Panc1 (cell line): ENCODE measurements at regions not wholly inside any gene's neighbourhood (a gene's known extent, or its start where the extent isn't known, plus 50 kb on each side); places are given as distances from the start of the nearest gene placed in this dataset.

Source experiments
- ATAC-seq: fragments of 200-7000 bp; cut with Tn5 transposase; 2 replicates; pipeline ENCODE4 v1.9.1; 2020; ENCODE audit warnings: mild to moderate bottlenecking, moderate library complexity
- BruUV-seq: library from RNA; stranded (reverse); fragments of 400-500 nt; replicated peaks from 2 replicates; lab custom pipeline; 2021; lab: Mats Ljungman, UMichigan
- CTCF ChIA-PET: fragments of 300-600 bp; sonication (Branson Sonifier 250); formaldehyde crosslinking; loops from one replicate; lab custom pipeline; 2022; ENCODE audit warnings: antibody characterized with exemption; lab: Charles Lee
- POLR2A ChIA-PET: fragments of 300-600 bp; sonication (Branson Sonifier 250); formaldehyde crosslinking; loops from one replicate; lab custom pipeline; 2022; ENCODE audit warnings: antibody characterized with exemption; lab: Charles Lee
- DNase-seq: peaks from one replicate; pipeline ENCODE4 v3.0.0-alpha.2; 2010; ENCODE audit warnings: low read depth, low spot score
- H3K27ac ChIP-seq: 2 replicates; pipeline ENCODE4 v1.5.1; 2011; ENCODE audit warnings: mild to moderate bottlenecking, low read length, inconsistent platforms
- H3K27me3 ChIP-seq: fragments of 200-500 bp; sonication (Bioruptor generic); 2 replicates; pipeline ENCODE4 v1.6.0; 2014; ENCODE audit warnings: low read length, inconsistent platforms; ENCODE audit not compliant: control insufficient read depth, insufficient read depth
- H3K36me3 ChIP-seq: fragments of 200-500 bp; sonication (Bioruptor generic); 2 replicates; pipeline ENCODE4 v1.5.1; 2014; ENCODE audit warnings: inconsistent platforms, mild to moderate bottlenecking, low read length, moderate library complexity; ENCODE audit not compliant: control insufficient read depth, insufficient read depth
- H3K4me1 ChIP-seq: 2 replicates; pipeline ENCODE4 v1.5.1; 2011; ENCODE audit warnings: inconsistent platforms, mild to moderate bottlenecking, low read length, moderate library complexity; ENCODE audit not compliant: control insufficient read depth, insufficient read depth
- H3K4me3 ChIP-seq, 2 experiments: 2 replicates each; pipeline ENCODE4 v1.5.1; 2011 to 2012; ENCODE audit warnings: low read depth in 2 of 2, low read length in 2 of 2, mild to moderate bottlenecking in 2 of 2, inconsistent platforms in 1 of 2, moderate library complexity in 1 of 2
- H3K9me3 ChIP-seq: fragments of 200-500 bp; sonication (Bioruptor generic); 2 replicates; pipeline ENCODE4 v1.5.1; 2014; ENCODE audit warnings: low read depth, mild to moderate bottlenecking, inconsistent platforms, low read length, moderate library complexity; ENCODE audit not compliant: control insufficient read depth, insufficient read depth
- CTCF ChIP-seq: fragments of 450-650 bp; IDR thresholded peaks from 2 replicates; pipeline ENCODE4 v1.5.1; 2017; ENCODE audit warnings: mild to moderate bottlenecking
- POLR2AphosphoS5 ChIP-seq: IDR thresholded peaks from 2 replicates; pipeline ENCODE4 v1.6.1; 2012; ENCODE audit warnings: mild to moderate bottlenecking, low read depth, low read length, moderate library complexity
- SIN3A ChIP-seq: IDR thresholded peaks from 2 replicates; pipeline ENCODE4 v1.6.1; 2012; ENCODE audit warnings: low read depth, mild to moderate bottlenecking, low read length, moderate library complexity, borderline replicate concordance; ENCODE audit not compliant: insufficient read depth
- TCF7L2 ChIP-seq: IDR thresholded peaks from 2 replicates; pipeline ENCODE4 v1.6.1; 2011; ENCODE audit warnings: mild to moderate bottlenecking, low read depth, low read length, inconsistent platforms
- in situ Hi-C: cut with HindIII; loops from 2 replicates; pipeline ENCODE4 v1.10.0; 2016; ENCODE audit warnings: low sequenced_read_pairs, low pct_unique_long_range_greater_than_20kb
- intact Hi-C: fragments of 100-400 bp; cut with micrococcal nuclease; formaldehyde crosslinking; loops from one replicate; pipeline ENCODE4 v1.10.0; 2022; ENCODE audit not compliant: unreplicated experiment
- TF ChIP-seq, protein P1 (sequence below), 2 experiments: IDR thresholded peaks; 2 replicates each; pipeline ENCODE4 v1.6.1; 2011 to 2012; ENCODE audit warnings: low read depth in 2 of 2, control low read depth in 1 of 2, low read length in 1 of 2, mild to moderate bottlenecking in 1 of 2, moderate library complexity in 1 of 2; ENCODE audit not compliant: insufficient read depth in 1 of 2

DNA sequence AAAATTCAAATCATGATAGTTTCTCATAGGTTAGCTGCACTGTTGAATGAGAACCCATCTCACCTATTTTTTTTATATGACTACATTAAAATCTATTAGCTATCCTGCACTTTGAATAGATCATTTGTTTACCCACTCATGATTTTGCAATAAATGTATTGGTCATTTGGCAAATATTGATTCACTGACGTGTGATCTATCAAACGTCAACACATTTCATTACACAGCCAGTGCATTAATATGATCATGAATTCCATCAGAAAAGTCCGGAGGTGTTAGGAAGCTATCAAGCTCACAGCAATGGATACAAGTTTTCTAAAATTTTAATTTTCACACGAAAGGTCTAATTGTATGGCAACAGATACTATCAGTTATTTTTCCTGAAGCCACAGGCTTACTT, 128.2 kb upstream of the ID2 start:
- ChIA-PET POLR2A (no interaction called here), CTCF (no interaction called here)
- intact Hi-C loops, result no loop called here
- H3K27ac ChIP-seq, result no peak overlapping the region
- in situ Hi-C loops, result no loop called here
- no peak for TF ChIP-seq CTCF
- no peak for TF ChIP-seq SIN3A
- no peaks in the 10 kb centered on the region; the same call in 1 of the 2 replicates for H3K9me3 ChIP-seq
- H3K27me3 ChIP-seq, result no peaks in the 10 kb centered on the region
- no peaks in the 10 kb centered on the region for H3K4me1 ChIP-seq
- DNase-seq, result no peak
- no peak overlapping the region for H3K4me3 ChIP-seq
- BruUV-seq, result no TSS peak
- no peaks in the 10 kb centered on the region for H3K36me3 ChIP-seq
- no peak for ATAC-seq

DNA sequence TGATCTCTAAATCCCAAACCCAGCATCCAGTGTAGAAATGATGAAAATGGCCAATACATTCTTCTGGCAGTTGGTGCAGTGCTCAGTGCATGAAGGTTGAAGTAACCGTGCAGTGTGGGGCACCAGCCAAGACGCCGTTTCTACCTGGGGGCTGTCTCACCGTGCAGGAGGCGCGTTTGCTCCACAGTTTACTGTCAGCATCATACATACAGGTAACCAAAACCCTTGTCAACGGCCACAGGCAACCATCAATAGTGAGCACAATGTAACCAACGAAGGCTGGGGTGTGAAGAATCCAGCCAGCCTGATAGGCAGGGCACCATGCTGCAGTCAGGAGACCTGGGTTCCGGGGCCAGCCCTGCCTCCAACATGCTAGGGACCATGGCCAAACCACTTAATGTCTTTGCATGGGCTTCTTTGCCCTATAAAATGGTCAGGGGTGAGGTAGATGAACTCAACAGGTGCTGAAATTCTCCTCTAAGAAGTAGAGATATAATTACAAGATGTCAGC, 127.5 kb upstream of the ID2 start:
- ATAC-seq (no peak), DNase-seq (no peak)
- BruUV-seq, result no TSS peak
- H3K4me3 ChIP-seq, result no peak overlapping the region
- in situ Hi-C loops (no loop called here), intact Hi-C loops (no loop called here)
- ChIA-PET CTCF (no interaction called here), POLR2A (no interaction called here)
- H3K27me3 ChIP-seq, result no peaks in the 10 kb centered on the region
- no peak overlapping the region for H3K27ac ChIP-seq
- TF ChIP-seq SIN3A (no peak), CTCF (no peak)
- no peaks in the 10 kb centered on the region for H3K36me3 ChIP-seq
- H3K4me1 ChIP-seq, result no peaks in the 10 kb centered on the region
- no peaks in the 10 kb centered on the region; the same call in 1 of the 2 replicates for H3K9me3 ChIP-seq

DNA sequence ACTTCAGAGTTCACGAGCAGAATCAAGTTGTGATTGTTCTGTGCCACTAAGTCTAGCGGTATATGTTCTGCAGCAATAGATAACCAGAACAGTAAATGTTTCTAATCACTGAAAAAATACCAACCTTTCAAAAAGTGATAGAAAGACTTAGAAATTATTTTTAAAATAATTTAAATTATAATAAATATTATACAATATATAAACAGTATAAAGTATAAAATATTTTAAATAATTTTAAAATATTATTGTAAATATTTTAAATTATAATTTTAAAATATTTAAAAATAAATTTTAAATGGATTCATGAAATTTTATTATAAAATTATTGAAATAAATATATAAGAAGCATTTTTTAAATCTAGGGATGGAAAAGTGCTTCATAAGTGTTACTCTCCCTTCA, 126.3 kb upstream of the ID2 start:
- CTCF ChIA-PET, result no interaction called here
- no peak overlapping the region for H3K27ac ChIP-seq
- POLR2A ChIA-PET, result interaction anchor here (0.7 kb wide), 1 partner anchor 126 kb away, joined by 3 read pairs; no protein-coding TSS in a partner anchor
- no peaks in the 10 kb centered on the region; the same call in 1 of the 2 replicates for H3K9me3 ChIP-seq
- ATAC-seq (no peak), DNase-seq (no peak)
- no peaks in the 10 kb centered on the region for H3K4me1 ChIP-seq
- H3K27me3 ChIP-seq, result no peaks in the 10 kb centered on the region
- no peak overlapping the region for H3K4me3 ChIP-seq
- no TSS peak for BruUV-seq
- no peaks in the 10 kb centered on the region for H3K36me3 ChIP-seq
- in situ Hi-C loops, result no loop called here
- intact Hi-C loops, result no loop called here
- TF ChIP-seq SIN3A, result no peak
- TF ChIP-seq, protein P1, sequence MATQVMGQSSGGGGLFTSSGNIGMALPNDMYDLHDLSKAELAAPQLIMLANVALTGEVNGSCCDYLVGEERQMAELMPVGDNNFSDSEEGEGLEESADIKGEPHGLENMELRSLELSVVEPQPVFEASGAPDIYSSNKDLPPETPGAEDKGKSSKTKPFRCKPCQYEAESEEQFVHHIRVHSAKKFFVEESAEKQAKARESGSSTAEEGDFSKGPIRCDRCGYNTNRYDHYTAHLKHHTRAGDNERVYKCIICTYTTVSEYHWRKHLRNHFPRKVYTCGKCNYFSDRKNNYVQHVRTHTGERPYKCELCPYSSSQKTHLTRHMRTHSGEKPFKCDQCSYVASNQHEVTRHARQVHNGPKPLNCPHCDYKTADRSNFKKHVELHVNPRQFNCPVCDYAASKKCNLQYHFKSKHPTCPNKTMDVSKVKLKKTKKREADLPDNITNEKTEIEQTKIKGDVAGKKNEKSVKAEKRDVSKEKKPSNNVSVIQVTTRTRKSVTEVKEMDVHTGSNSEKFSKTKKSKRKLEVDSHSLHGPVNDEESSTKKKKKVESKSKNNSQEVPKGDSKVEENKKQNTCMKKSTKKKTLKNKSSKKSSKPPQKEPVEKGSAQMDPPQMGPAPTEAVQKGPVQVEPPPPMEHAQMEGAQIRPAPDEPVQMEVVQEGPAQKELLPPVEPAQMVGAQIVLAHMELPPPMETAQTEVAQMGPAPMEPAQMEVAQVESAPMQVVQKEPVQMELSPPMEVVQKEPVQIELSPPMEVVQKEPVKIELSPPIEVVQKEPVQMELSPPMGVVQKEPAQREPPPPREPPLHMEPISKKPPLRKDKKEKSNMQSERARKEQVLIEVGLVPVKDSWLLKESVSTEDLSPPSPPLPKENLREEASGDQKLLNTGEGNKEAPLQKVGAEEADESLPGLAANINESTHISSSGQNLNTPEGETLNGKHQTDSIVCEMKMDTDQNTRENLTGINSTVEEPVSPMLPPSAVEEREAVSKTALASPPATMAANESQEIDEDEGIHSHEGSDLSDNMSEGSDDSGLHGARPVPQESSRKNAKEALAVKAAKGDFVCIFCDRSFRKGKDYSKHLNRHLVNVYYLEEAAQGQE (IDR thresholded peaks at IDR 0.05; ENCODE audit: insufficient read depth in 1 of 2, low read depth in 2 of 2, low read length in 1 of 2), result no peak
- no peak for TF ChIP-seq CTCF
- no peak for TF ChIP-seq POLR2AphosphoS5
- TF ChIP-seq TCF7L2, result no peak
